Skeletal muscle satellite cell (primary cell): ENCODE measurements at regions not wholly inside any gene's neighbourhood (a gene's known extent, or its start where the extent isn't known, plus 50 kb on each side); places are given as distances from the start of the nearest gene placed in this dataset.

Experiments used
- H3K27me3 ChIP-seq: 2 replicates; pipeline ENCODE4 v1.7.0; 2013; ENCODE audit warnings: low read length; ENCODE audit not compliant: control insufficient read depth, insufficient read depth
- H3K36me3 ChIP-seq: 2 replicates; pipeline ENCODE4 v1.7.0; 2013; ENCODE audit warnings: mild to moderate bottlenecking, control low read depth, low read length; ENCODE audit not compliant: insufficient read depth
- H3K4me1 ChIP-seq: 2 replicates; pipeline ENCODE4 v1.7.0; 2013; ENCODE audit warnings: low read length; ENCODE audit not compliant: control insufficient read depth, insufficient read depth
- H3K4me2 ChIP-seq: 2 replicates; pipeline ENCODE4 v1.7.0; 2013; ENCODE audit warnings: mild to moderate bottlenecking, low read length
- H3K4me3 ChIP-seq: 2 replicates; pipeline ENCODE4 v1.7.0; 2013; ENCODE audit warnings: low read length
- H3K9ac ChIP-seq: 2 replicates; pipeline ENCODE4 v1.7.0; 2013; ENCODE audit warnings: mild to moderate bottlenecking, low read depth, low read length, moderate library complexity
- H3K9me3 ChIP-seq: replicated peaks from 2 replicates; pipeline ENCODE4 v1.7.0; 2013; ENCODE audit warnings: mild to moderate bottlenecking, control low read depth, low read length

GRCh38 chr5:63346451-63346850 lies 615.8 kb downstream of the HTR1A start:
- no peak overlapping the region for H3K4me3 ChIP-seq
- H3K9ac ChIP-seq = no peak overlapping the region
- H3K4me2 ChIP-seq = no peak overlapping the region
- no peaks in the 10 kb centered on the region for H3K36me3 ChIP-seq
- H3K27me3 ChIP-seq = no peaks in the 10 kb centered on the region
- H3K4me1 ChIP-seq = no peaks in the 10 kb centered on the region
- no peaks in the 10 kb centered on the region for H3K9me3 ChIP-seq

GRCh38 chr5:63341442-63341841 lies 620.8 kb downstream of the HTR1A start:
- no peaks in the 10 kb centered on the region for H3K27me3 ChIP-seq
- H3K36me3 ChIP-seq = no peaks in the 10 kb centered on the region
- H3K4me1 ChIP-seq = no peaks in the 10 kb centered on the region
- no peak overlapping the region for H3K9ac ChIP-seq
- no peak overlapping the region for H3K4me3 ChIP-seq
- H3K4me2 ChIP-seq = no peak overlapping the region
- H3K9me3 ChIP-seq = no peaks in the 10 kb centered on the region

GRCh38 chr5:63323926-63324325 lies 638.3 kb downstream of the HTR1A start:
- Histone ChIP-seq H3K9ac (no peak overlapping the region), H3K4me2 (no peak overlapping the region), H3K9me3 (no peaks in the 10 kb centered on the region), H3K27me3 (no peaks in the 10 kb centered on the region), H3K4me3 (no peak overlapping the region), H3K4me1 (no peaks in the 10 kb centered on the region), H3K36me3 (no peaks in the 10 kb centered on the region)

- H3K4me1 ChIP-seq = no peaks in the 10 kb centered on the region
- no peaks in the 10 kb centered on the region for H3K36me3 ChIP-seq
- no peak overlapping the region for H3K9ac ChIP-seq
- H3K27me3 ChIP-seq = no peaks in the 10 kb centered on the region
- no peak overlapping the region for H3K4me3 ChIP-seq
- H3K4me2 ChIP-seq = no peak overlapping the region
- no peaks in the 10 kb centered on the region for H3K9me3 ChIP-seq
Observed at GRCh38 chr5:63314551-63314950, 647.7 kb downstream of the HTR1A start.

GRCh38 chr5:63310644-63311043 lies 651.6 kb downstream of the HTR1A start:
- no peaks in the 10 kb centered on the region for H3K36me3 ChIP-seq
- no peaks in the 10 kb centered on the region for H3K9me3 ChIP-seq
- no peaks in the 10 kb centered on the region for H3K4me1 ChIP-seq
- no peaks in the 10 kb centered on the region for H3K27me3 ChIP-seq
- H3K4me3 ChIP-seq = no peak overlapping the region
- no peak overlapping the region for H3K4me2 ChIP-seq
- no peak overlapping the region for H3K9ac ChIP-seq

GRCh38 chr5:63306909-63307308 lies 655.3 kb downstream of the HTR1A start:
- Histone ChIP-seq H3K9me3 (no peaks in the 10 kb centered on the region), H3K9ac (no peak overlapping the region)

GRCh38 chr5:63293317-63293716 lies 668.9 kb downstream of the HTR1A start:
- Histone ChIP-seq H3K36me3 (no peaks in the 10 kb centered on the region), H3K9me3 (no peaks in the 10 kb centered on the region), H3K4me1 (no peaks in the 10 kb centered on the region)

More at GRCh38 chr5:63306909-63307308, 655.3 kb downstream of the HTR1A start:
- no peak overlapping the region for H3K4me2 ChIP-seq
- H3K4me3 ChIP-seq = no peak overlapping the region
- no peaks in the 10 kb centered on the region for H3K36me3 ChIP-seq
- H3K27me3 ChIP-seq = no peaks in the 10 kb centered on the region
- H3K4me1 ChIP-seq = no peaks in the 10 kb centered on the region

GRCh38 chr5:63286724-63287123 lies 675.5 kb downstream of the HTR1A start:
- Histone ChIP-seq H3K4me1 (no peaks in the 10 kb centered on the region), H3K4me2 (no peak overlapping the region), H3K9me3 (no peaks in the 10 kb centered on the region), H3K27me3 (no peaks in the 10 kb centered on the region), H3K4me3 (no peak overlapping the region), H3K9ac (no peak overlapping the region), H3K36me3 (no peaks in the 10 kb centered on the region)

More at GRCh38 chr5:63293317-63293716, 668.9 kb downstream of the HTR1A start:
- no peak overlapping the region for H3K4me3 ChIP-seq
- no peak overlapping the region for H3K4me2 ChIP-seq
- H3K27me3 ChIP-seq = no peaks in the 10 kb centered on the region
- no peak overlapping the region for H3K9ac ChIP-seq

GRCh38 chr5:63263411-63263810 lies 684.8 kb downstream of the LRRC70 start:
- Histone ChIP-seq H3K4me1 (peaks cover 25% of the 10 kb centered on the region), H3K4me3 (no peak overlapping the region), H3K36me3 (no peaks in the 10 kb centered on the region), H3K9me3 (no peaks in the 10 kb centered on the region), H3K4me2 (no peak overlapping the region), H3K27me3 (no peaks in the 10 kb centered on the region), H3K9ac (no peak overlapping the region)

- no peaks in the 10 kb centered on the region for H3K27me3 ChIP-seq
- H3K9me3 ChIP-seq = no peaks in the 10 kb centered on the region
- H3K4me1 ChIP-seq = peaks cover 25% of the 10 kb centered on the region
- no peak overlapping the region for H3K4me3 ChIP-seq
- H3K9ac ChIP-seq = no peak overlapping the region
- H3K4me2 ChIP-seq = no peak overlapping the region
- H3K36me3 ChIP-seq = no peaks in the 10 kb centered on the region
Observed at GRCh38 chr5:63262185-63262981, 683.8 kb downstream of the LRRC70 start.

- H3K4me1 ChIP-seq = peaks cover 25% of the 10 kb centered on the region
- H3K4me3 ChIP-seq = no peak overlapping the region
- no peaks in the 10 kb centered on the region for H3K36me3 ChIP-seq
- H3K27me3 ChIP-seq = no peaks in the 10 kb centered on the region
- no peak overlapping the region for H3K4me2 ChIP-seq
- H3K9ac ChIP-seq = no peak overlapping the region
- no peaks in the 10 kb centered on the region for H3K9me3 ChIP-seq
Observed at GRCh38 chr5:63261695-63262094, 683.1 kb downstream of the LRRC70 start.

GRCh38 chr5:63255594-63255993 lies 677.0 kb downstream of the LRRC70 start:
- Histone ChIP-seq H3K36me3 (no peaks in the 10 kb centered on the region), H3K4me3 (no peak overlapping the region), H3K4me1 (peaks cover 2% of the 10 kb centered on the region), H3K27me3 (no peaks in the 10 kb centered on the region), H3K9me3 (no peaks in the 10 kb centered on the region), H3K9ac (no peak overlapping the region), H3K4me2 (no peak overlapping the region)
